Esophagus muscularis mucosa (tissue), 3 donors: ENCODE measurements at regions not wholly inside any gene's neighbourhood (a gene's known extent, or its start where the extent isn't known, plus 50 kb on each side); places are given as distances from the start of the nearest gene placed in this dataset.

Experiments used
- CTCF ChIP-seq, 3 experiments: fragments of 200-600 bp in 2 of 3; fragments of 450-650 bp in 1 of 3; sonication (generic) in 2 of 3; IDR thresholded peaks; one replicate each; pipeline ENCODE4 v1.5.1; 2017 to 2019; ENCODE audit warnings: antibody characterized with exemption in 3 of 3, mild to moderate bottlenecking in 2 of 3, moderate library complexity in 1 of 3
- POLR2A ChIP-seq: fragments of 450-650 bp; IDR thresholded peaks from one replicate; pipeline ENCODE4 v1.6.1; 2017; ENCODE audit warnings: antibody characterized with exemption, moderate library complexity, mild to moderate bottlenecking, low read depth

DNA sequence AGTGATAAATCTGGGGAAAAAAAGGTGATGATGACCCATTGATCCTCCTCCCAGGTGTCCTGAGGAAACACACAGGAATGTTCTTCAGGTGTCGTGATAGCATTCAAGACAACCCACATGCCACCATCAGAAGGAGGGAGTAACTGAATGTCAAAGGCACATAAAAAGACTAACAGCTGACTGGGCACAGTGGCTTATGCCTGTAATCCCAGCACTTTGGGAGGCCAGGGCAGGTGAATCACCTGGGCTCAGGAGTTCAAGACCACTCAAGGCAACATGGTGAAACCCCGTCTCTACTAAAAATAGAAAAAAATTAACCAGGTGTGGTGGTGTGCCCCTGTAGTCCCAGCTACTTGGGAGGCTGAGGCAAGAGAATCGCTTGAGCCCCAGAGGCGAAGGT, 82.3 kb upstream of the CST7 start:
- no peak for TF ChIP-seq CTCF (IDR thresholded peaks at IDR 0.05)
- TF ChIP-seq POLR2A, result no peak
